H9 (cell line): ENCODE measurements at regions not wholly inside any gene's neighbourhood (a gene's known extent, or its start where the extent isn't known, plus 50 kb on each side); places are given as distances from the start of the nearest gene placed in this dataset.

Source experiments
- DNase-seq: peaks from one replicate; pipeline ENCODE4 v3.0.0-alpha.2; 2017
- H2AFZ ChIP-seq: one replicate; pipeline ENCODE4 v1.6.1; 2013; ENCODE audit warnings: mild to moderate bottlenecking, low read length, control low read depth, moderate library complexity
- H2AK5ac ChIP-seq: 2 replicates; pipeline ENCODE4 v1.6.1; 2013; ENCODE audit warnings: low read length, control low read depth, mixed read lengths; ENCODE audit not compliant: insufficient read length
- H2BK120ac ChIP-seq: one replicate; pipeline ENCODE4 v1.6.1; 2013; ENCODE audit warnings: low read depth, mild to moderate bottlenecking, low read length, control low read depth, inconsistent platforms; ENCODE audit not compliant: poor library complexity, severe bottlenecking
- H2BK12ac ChIP-seq: 2 replicates; pipeline ENCODE4 v1.6.1; 2013; ENCODE audit warnings: low read length, control low read depth, mixed read lengths, low read depth; ENCODE audit not compliant: insufficient read length
- H2BK15ac ChIP-seq: 2 replicates; pipeline ENCODE4 v1.6.1; 2013; ENCODE audit warnings: low read depth, low read length, control low read depth
- H2BK20ac ChIP-seq: one replicate; pipeline ENCODE4 v1.6.1; 2013; ENCODE audit warnings: low read depth, mild to moderate bottlenecking, low read length, control low read depth, inconsistent platforms; ENCODE audit not compliant: poor library complexity, severe bottlenecking
- H2BK5ac ChIP-seq: 2 replicates; pipeline ENCODE4 v1.6.1; 2013; ENCODE audit warnings: low read length, control low read depth, mixed read lengths; ENCODE audit not compliant: insufficient read length
- H3K14ac ChIP-seq: 2 replicates; pipeline ENCODE4 v1.6.1; 2013; ENCODE audit warnings: low read length, control low read depth; ENCODE audit not compliant: insufficient read depth
- H3K18ac ChIP-seq: 2 replicates; pipeline ENCODE4 v1.6.1; 2013; ENCODE audit warnings: low read depth, mild to moderate bottlenecking, mixed read lengths, low read length, control low read depth; ENCODE audit not compliant: insufficient read length
- H3K23ac ChIP-seq: 2 replicates; pipeline ENCODE4 v1.6.1; 2013; ENCODE audit warnings: low read length, control low read depth, mixed read lengths, low read depth; ENCODE audit not compliant: insufficient read length
- H3K23me2 ChIP-seq: 2 replicates; pipeline ENCODE4 v1.6.1; 2013; ENCODE audit warnings: low read depth, mild to moderate bottlenecking, mixed read lengths, low read length, control low read depth; ENCODE audit not compliant: insufficient read length, poor library complexity, severe bottlenecking
- H3K27ac ChIP-seq: 2 replicates; pipeline ENCODE4 v1.5.1; 2013; ENCODE audit warnings: low read length, control low read depth, mixed read lengths, low read depth; ENCODE audit not compliant: insufficient read length
- H3K27me3 ChIP-seq: 2 replicates; pipeline ENCODE4 v1.6.1; 2013; ENCODE audit warnings: low read length, control low read depth, inconsistent platforms; ENCODE audit not compliant: insufficient read depth
- H3K4ac ChIP-seq: 2 replicates; pipeline ENCODE4 v1.6.1; 2013; ENCODE audit warnings: low read depth, mild to moderate bottlenecking, control low read depth, inconsistent platforms, low read length, moderate library complexity
- H3K4me1 ChIP-seq: 2 replicates; pipeline ENCODE4 v1.6.1; 2013; ENCODE audit warnings: low read length, control low read depth, inconsistent platforms; ENCODE audit not compliant: insufficient read depth
- H3K4me2 ChIP-seq: 2 replicates; pipeline ENCODE4 v1.6.1; 2013; ENCODE audit warnings: low read length, control low read depth, mixed read lengths; ENCODE audit not compliant: insufficient read length, insufficient read depth
- H3K56ac ChIP-seq: 2 replicates; pipeline ENCODE4 v1.6.1; 2013; ENCODE audit warnings: low read depth, mild to moderate bottlenecking, mixed read lengths, low read length, control low read depth; ENCODE audit not compliant: insufficient read length
- H3K79me1 ChIP-seq: 2 replicates; pipeline ENCODE4 v1.6.1; 2013; ENCODE audit warnings: low read depth, mild to moderate bottlenecking, moderate library complexity, low read length, control low read depth, inconsistent platforms; ENCODE audit not compliant: insufficient read depth, poor library complexity, severe bottlenecking
- H3K79me2 ChIP-seq: 2 replicates; pipeline ENCODE4 v1.6.1; 2013; ENCODE audit warnings: low read length, control low read depth, inconsistent platforms; ENCODE audit not compliant: insufficient read depth
- H3K9ac ChIP-seq: 2 replicates; pipeline ENCODE4 v1.6.1; 2013; ENCODE audit warnings: low read length, control low read depth, mixed read lengths; ENCODE audit not compliant: insufficient read length; ENCODE audit errors: extremely low read depth
- H3K9me3 ChIP-seq: one replicate; pipeline ENCODE4 v1.6.1; 2013; ENCODE audit warnings: low read depth, low read length, inconsistent platforms; ENCODE audit not compliant: control insufficient read depth
- H3T11ph ChIP-seq: one replicate; pipeline ENCODE4 v1.6.1; 2013; ENCODE audit warnings: mild to moderate bottlenecking, low read length, control low read depth, inconsistent platforms
- H4K20me1 ChIP-seq: one replicate; pipeline ENCODE4 v1.6.1; 2013; ENCODE audit not compliant: control insufficient read depth, insufficient read length, insufficient read depth
- H4K5ac ChIP-seq: 2 replicates; pipeline ENCODE4 v1.6.1; 2013; ENCODE audit warnings: low read depth, mild to moderate bottlenecking, mixed read lengths, low read length, control low read depth; ENCODE audit not compliant: insufficient read length
- H4K8ac ChIP-seq: replicated peaks from 2 replicates; pipeline ENCODE4 v1.6.1; 2013; ENCODE audit warnings: low read length, control low read depth, mixed read lengths, low read depth; ENCODE audit not compliant: insufficient read length
- H4K91ac ChIP-seq: 2 replicates; pipeline ENCODE4 v1.6.1; 2013; ENCODE audit warnings: low read depth, mild to moderate bottlenecking, moderate library complexity, mixed read lengths, low read length, control low read depth; ENCODE audit not compliant: insufficient read length
- H3K27ac Mint-ChIP-seq, 3 experiments: 2 replicates in 2 of 3; 3 replicates in 1 of 3; pipeline ENCODE4 v1.8.0; 2020 to 2021; ENCODE audit warnings: mixed read lengths in 3 of 3, mild to moderate bottlenecking in 1 of 3, moderate library complexity in 1 of 3
- H3K27me3 Mint-ChIP-seq: 2 replicates; pipeline ENCODE4 v1.8.0; 2021; ENCODE audit warnings: low read depth, mild to moderate bottlenecking, moderate library complexity, mixed read lengths
- H3K36me3 Mint-ChIP-seq, 3 experiments: 2 replicates in 2 of 3; 3 replicates in 1 of 3; pipeline ENCODE4 v1.8.0; 2020 to 2021; ENCODE audit warnings: low read depth in 3 of 3, mixed read lengths in 3 of 3; ENCODE audit not compliant: insufficient read depth in 1 of 3
- H3K4me1 Mint-ChIP-seq, 2 experiments: 2 replicates each; pipeline ENCODE4 v1.8.0; 2020; ENCODE audit warnings: mixed read lengths in 2 of 2
- H3K4me3 Mint-ChIP-seq, 2 experiments: 2 replicates in 1 of 2; 3 replicates in 1 of 2; pipeline ENCODE4 v1.8.0; 2020 to 2021; ENCODE audit warnings: mild to moderate bottlenecking in 2 of 2, mixed read lengths in 2 of 2, moderate library complexity in 1 of 2
- H3K9me3 Mint-ChIP-seq, 2 experiments: 2 replicates in 1 of 2; 3 replicates in 1 of 2; pipeline ENCODE4 v1.8.0; 2020; ENCODE audit warnings: mild to moderate bottlenecking in 2 of 2, mixed read lengths in 2 of 2, moderate library complexity in 1 of 2
- TF ChIP-seq, protein P1 (sequence below): fragments of 200-600 bp; sonication (generic); conservative IDR thresholded peaks from 3 replicates; pipeline ENCODE4 v1.8.0; 2021; ENCODE audit warnings: antibody characterized with exemption, mild to moderate bottlenecking

DNA sequence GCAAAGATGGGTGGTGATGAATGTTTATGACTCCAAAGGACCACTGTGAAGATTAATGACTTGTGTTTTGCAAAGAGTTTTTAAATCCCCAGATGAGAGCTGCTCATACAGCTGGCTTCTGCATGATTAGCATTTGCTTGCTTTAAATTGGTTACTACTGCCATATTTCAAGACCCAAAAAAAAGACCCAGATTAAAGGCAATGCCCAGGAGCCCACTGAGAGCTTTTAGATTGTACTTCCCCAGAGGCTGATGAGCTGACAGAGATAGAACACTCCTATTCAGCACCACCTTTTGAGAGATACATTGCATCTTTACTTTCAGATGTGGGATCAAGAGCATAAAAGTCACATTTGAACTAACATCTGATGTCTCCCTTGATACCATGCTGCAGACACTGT is 142.0 kb downstream of the HNRNPD start:
- no peak overlapping the region for H3K56ac ChIP-seq
- Mint-ChIP-seq H3K4me1 (no peaks in the 10 kb centered on the region), H3K9me3 (no peaks in the 10 kb centered on the region)

More for the DNA sequence above, 142.0 kb downstream of the HNRNPD start:
- Histone ChIP-seq H4K8ac (no peak overlapping the region), H3K79me1 (no peaks in the 10 kb centered on the region), H2BK5ac (no peak overlapping the region), H3K18ac (no peak overlapping the region), H2BK20ac (no peak overlapping the region), H2BK120ac (no peak overlapping the region), H3K14ac (no peak overlapping the region), H3T11ph (no peak overlapping the region), H3K9ac (no peak overlapping the region), H4K91ac (no peak overlapping the region), H3K23ac (no peak overlapping the region), H2AK5ac (no peak overlapping the region), H2BK15ac (no peak overlapping the region), H3K27ac (no peak overlapping the region), H2AFZ (no peak overlapping the region), H3K27me3 (no peaks in the 10 kb centered on the region), H2BK12ac (no peak overlapping the region), H4K20me1 (no peaks in the 10 kb centered on the region), H3K4me1 (no peaks in the 10 kb centered on the region), H4K5ac (no peak overlapping the region), H3K79me2 (no peaks in the 10 kb centered on the region), H3K4ac (no peak overlapping the region), H3K23me2 (no peaks in the 10 kb centered on the region), H3K9me3 (no peaks in the 10 kb centered on the region), H3K4me2 (no peak overlapping the region)
- no peak overlapping the region; a peak in 1 of 7 replicates for H3K27ac Mint-ChIP-seq
- no peaks in the 10 kb centered on the region for H3K36me3 Mint-ChIP-seq
- H3K27me3 Mint-ChIP-seq: peaks cover 8% of the 10 kb centered on the region
- H3K4me3 Mint-ChIP-seq: no peak overlapping the region
- TF ChIP-seq, protein P1, sequence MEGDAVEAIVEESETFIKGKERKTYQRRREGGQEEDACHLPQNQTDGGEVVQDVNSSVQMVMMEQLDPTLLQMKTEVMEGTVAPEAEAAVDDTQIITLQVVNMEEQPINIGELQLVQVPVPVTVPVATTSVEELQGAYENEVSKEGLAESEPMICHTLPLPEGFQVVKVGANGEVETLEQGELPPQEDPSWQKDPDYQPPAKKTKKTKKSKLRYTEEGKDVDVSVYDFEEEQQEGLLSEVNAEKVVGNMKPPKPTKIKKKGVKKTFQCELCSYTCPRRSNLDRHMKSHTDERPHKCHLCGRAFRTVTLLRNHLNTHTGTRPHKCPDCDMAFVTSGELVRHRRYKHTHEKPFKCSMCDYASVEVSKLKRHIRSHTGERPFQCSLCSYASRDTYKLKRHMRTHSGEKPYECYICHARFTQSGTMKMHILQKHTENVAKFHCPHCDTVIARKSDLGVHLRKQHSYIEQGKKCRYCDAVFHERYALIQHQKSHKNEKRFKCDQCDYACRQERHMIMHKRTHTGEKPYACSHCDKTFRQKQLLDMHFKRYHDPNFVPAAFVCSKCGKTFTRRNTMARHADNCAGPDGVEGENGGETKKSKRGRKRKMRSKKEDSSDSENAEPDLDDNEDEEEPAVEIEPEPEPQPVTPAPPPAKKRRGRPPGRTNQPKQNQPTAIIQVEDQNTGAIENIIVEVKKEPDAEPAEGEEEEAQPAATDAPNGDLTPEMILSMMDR: no peak
- DNase-seq: no peak
